IPS-NIHi7 (cell line): ENCODE measurements at regions not wholly inside any gene's neighbourhood (a gene's known extent, or its start where the extent isn't known, plus 50 kb on each side); places are given as distances from the start of the nearest gene placed in this dataset.
"Not testable (repeated sequence)": the region's sequence is repeated elsewhere in the genome, so short reads cannot be mapped to it uniquely, and the experiment has no call there.

ENCODE experiments used
- DNase-seq: peaks from one replicate; pipeline ENCODE4 v3.0.0; 2012; ENCODE audit warnings: mixed read lengths; ENCODE audit errors: extremely low spot score

- DNase-seq = no peak
These were observed 364.2 kb upstream of the CNTN3 start for GRCh38 chr3:74978684-74979083.

GRCh38 chr3:74985028-74985904, 370.8 kb upstream of the CNTN3 start:
- DNase-seq = not testable (repeated sequence)

GRCh38 chr3:74988095-74988494, 373.6 kb upstream of the CNTN3 start:
- DNase-seq = no peak

- DNase-seq = no peak
These were observed 378.4 kb upstream of the CNTN3 start for GRCh38 chr3:74992898-74993297.

- peak; percentile 18 for DNase-seq
These were observed 386.9 kb upstream of the CNTN3 start for GRCh38 chr3:75001330-75001729.

GRCh38 chr3:75012791-75013331, 398.4 kb upstream of the CNTN3 start:
- DNase-seq = no peak

GRCh38 chr3:75014008-75014407, 399.5 kb upstream of the CNTN3 start:
- DNase-seq = no peak

GRCh38 chr3:75015280-75015679, 400.8 kb upstream of the CNTN3 start:
- no peak for DNase-seq

GRCh38 chr3:75035146-75035545, 420.7 kb upstream of the CNTN3 start:
- no peak for DNase-seq

- peak; percentile 25 for DNase-seq
These were observed 428.5 kb upstream of the CNTN3 start for GRCh38 chr3:75042941-75043340.

- no peak for DNase-seq
These were observed 434.2 kb upstream of the CNTN3 start for GRCh38 chr3:75048650-75049049.

GRCh38 chr3:75049533-75049932, 435.1 kb upstream of the CNTN3 start:
- no peak for DNase-seq

- DNase-seq = no peak
These were observed 444.7 kb upstream of the CNTN3 start for GRCh38 chr3:75059120-75059519.

- DNase-seq = no peak
These were observed 447.3 kb upstream of the CNTN3 start for GRCh38 chr3:75061806-75062205.

- no peak for DNase-seq
These were observed 460.7 kb upstream of the CNTN3 start for GRCh38 chr3:75075158-75075557.

GRCh38 chr3:75076481-75076880, 462.0 kb upstream of the CNTN3 start:
- DNase-seq = no peak

- DNase-seq = no peak
These were observed 463.8 kb upstream of the CNTN3 start for GRCh38 chr3:75078290-75078689.

GRCh38 chr3:75082845-75083244, 468.4 kb upstream of the CNTN3 start:
- DNase-seq = no peak

- DNase-seq = no peak
These were observed 475.4 kb upstream of the CNTN3 start for GRCh38 chr3:75089841-75090240.

- DNase-seq = peak; percentile 52
These were observed 487.1 kb upstream of the CNTN3 start for GRCh38 chr3:75101329-75102147.

GRCh38 chr3:75110741-75111140, 496.3 kb upstream of the CNTN3 start:
- no peak for DNase-seq

GRCh38 chr3:75115695-75116094, 501.2 kb upstream of the CNTN3 start:
- no peak for DNase-seq

- DNase-seq = no peak
These were observed 504.3 kb upstream of the CNTN3 start for GRCh38 chr3:75118779-75119178.
